Duodenal mucosa (tissue), 2 donors: ENCODE measurements at regions not wholly inside any gene's neighbourhood (a gene's known extent, or its start where the extent isn't known, plus 50 kb on each side); places are given as distances from the start of the nearest gene placed in this dataset.

ENCODE experiments used
- H3K27ac ChIP-seq: one replicate; pipeline ENCODE4 v1.7.0; 2013; ENCODE audit warnings: low read depth, low read length
- H3K27me3 ChIP-seq, 2 donors: one replicate each; pipeline ENCODE4 v1.7.0; 2013; ENCODE audit warnings: low read length in 2 of 2, control low read depth in 1 of 2; ENCODE audit not compliant: insufficient read depth in 2 of 2, control insufficient read depth in 1 of 2
- H3K36me3 ChIP-seq, 2 donors: one replicate each; pipeline ENCODE4 v1.7.0; 2013; ENCODE audit warnings: low read length in 2 of 2, control low read depth in 1 of 2; ENCODE audit not compliant: insufficient read depth in 2 of 2, control insufficient read depth in 1 of 2
- H3K4me1 ChIP-seq, 2 donors: one replicate each; pipeline ENCODE4 v1.7.0; 2013; ENCODE audit warnings: low read length in 2 of 2, control low read depth in 1 of 2; ENCODE audit not compliant: insufficient read depth in 2 of 2, control insufficient read depth in 1 of 2
- H3K4me3 ChIP-seq, 2 donors: one replicate each; pipeline ENCODE4 v1.7.0; 2013; ENCODE audit warnings: low read length in 2 of 2, low read depth in 1 of 2
- H3K9ac ChIP-seq, 2 donors: one replicate each; pipeline ENCODE4 v1.7.0; 2013; ENCODE audit warnings: low read length in 2 of 2, low read depth in 1 of 2
- H3K9me3 ChIP-seq, 2 donors: one replicate each; pipeline ENCODE4 v1.7.0; 2013; ENCODE audit warnings: low read length in 2 of 2, control low read depth in 1 of 2; ENCODE audit not compliant: control insufficient read depth in 1 of 2

DNA sequence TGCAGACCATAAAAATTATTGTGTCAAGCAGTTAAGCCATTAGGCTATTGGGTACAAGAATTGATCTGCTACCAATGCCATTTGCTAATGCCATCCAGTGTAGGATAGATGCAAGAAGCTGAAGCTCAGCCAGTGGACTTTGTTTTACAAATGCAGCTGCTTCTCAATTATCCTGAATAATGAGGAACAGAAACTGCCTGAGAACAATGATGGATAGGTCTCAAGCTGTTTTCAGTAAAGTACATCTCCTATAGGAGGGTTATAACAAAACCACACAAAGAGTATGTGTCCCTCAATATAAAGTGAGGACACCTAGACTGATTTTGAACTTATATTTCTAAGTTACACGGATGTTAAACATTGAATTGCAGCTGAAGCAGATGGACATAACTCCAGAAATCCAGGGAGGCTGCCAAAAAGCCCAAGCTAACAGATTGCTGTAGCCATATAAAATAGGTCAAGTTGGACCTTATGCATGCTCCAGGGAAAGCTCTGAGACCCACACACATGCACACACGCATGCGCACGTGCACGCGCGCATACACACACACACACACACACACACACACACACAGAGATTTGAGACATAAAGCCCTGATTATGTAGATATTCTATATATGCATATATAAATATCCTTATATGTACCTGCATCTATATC is 482.7 kb upstream of the CD180 start:
- H3K27me3 ChIP-seq, result no peaks in the 10 kb centered on the region
- no peaks in the 10 kb centered on the region for H3K36me3 ChIP-seq
- H3K27ac ChIP-seq, result no peak overlapping the region
- H3K4me1 ChIP-seq, result no peaks in the 10 kb centered on the region
- H3K4me3 ChIP-seq, result no peak overlapping the region
- H3K9me3 ChIP-seq, result no peaks in the 10 kb centered on the region
- H3K9ac ChIP-seq, result no peak overlapping the region

DNA sequence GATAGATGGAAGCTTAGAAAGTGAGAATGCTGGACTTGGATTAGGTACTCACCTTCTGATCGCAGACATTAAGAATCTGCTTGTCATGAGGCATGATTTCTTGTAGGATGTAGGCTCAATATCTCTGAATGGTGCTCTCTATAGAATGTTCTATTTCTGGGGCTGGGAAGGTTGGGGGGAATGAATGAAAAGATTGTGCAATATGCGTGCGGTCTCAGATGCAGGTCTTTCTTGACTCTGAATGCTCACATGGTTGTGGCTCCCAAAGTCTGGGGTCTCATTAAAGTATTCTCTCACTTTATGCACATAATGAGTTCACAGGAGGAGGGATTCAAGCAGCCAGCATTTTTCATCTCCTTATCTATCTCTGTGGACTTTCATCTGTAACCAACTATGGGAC is 482.0 kb upstream of the CD180 start:
- no peaks in the 10 kb centered on the region for H3K9me3 ChIP-seq
- H3K9ac ChIP-seq, result no peak overlapping the region
- no peak overlapping the region for H3K4me3 ChIP-seq
- H3K27ac ChIP-seq, result no peak overlapping the region
- no peaks in the 10 kb centered on the region for H3K36me3 ChIP-seq
- H3K4me1 ChIP-seq, result no peaks in the 10 kb centered on the region
- H3K27me3 ChIP-seq, result no peaks in the 10 kb centered on the region

DNA sequence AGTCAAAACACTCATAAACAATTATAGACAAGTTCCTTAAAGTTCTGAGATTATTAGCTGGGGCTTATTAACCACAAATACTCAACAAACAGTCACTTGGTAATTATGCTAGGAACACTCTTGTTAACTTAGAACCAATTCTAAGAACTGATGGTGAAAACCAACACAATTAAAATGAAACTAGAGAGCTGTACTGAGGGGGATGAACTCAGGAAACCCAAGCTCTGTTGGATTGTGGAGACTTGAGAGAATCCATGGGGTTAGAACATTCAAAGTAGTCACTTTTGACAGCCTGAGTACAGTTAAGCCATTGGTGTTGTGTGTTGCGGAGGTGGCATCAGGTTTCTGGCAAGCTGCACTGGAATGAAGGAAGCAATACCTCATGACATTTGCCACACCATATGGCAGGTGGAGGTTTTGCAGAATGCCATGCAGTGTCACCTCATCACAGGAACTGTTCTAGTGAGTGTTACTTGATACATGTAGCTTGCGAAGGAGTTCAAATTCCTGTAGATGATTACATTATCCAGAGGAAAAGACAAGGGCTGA is 480.9 kb upstream of the CD180 start:
- Histone ChIP-seq H3K36me3 (no peaks in the 10 kb centered on the region), H3K4me3 (no peak overlapping the region), H3K4me1 (no peaks in the 10 kb centered on the region), H3K9ac (no peak overlapping the region), H3K27me3 (no peaks in the 10 kb centered on the region), H3K27ac (no peak overlapping the region), H3K9me3 (no peaks in the 10 kb centered on the region)

DNA sequence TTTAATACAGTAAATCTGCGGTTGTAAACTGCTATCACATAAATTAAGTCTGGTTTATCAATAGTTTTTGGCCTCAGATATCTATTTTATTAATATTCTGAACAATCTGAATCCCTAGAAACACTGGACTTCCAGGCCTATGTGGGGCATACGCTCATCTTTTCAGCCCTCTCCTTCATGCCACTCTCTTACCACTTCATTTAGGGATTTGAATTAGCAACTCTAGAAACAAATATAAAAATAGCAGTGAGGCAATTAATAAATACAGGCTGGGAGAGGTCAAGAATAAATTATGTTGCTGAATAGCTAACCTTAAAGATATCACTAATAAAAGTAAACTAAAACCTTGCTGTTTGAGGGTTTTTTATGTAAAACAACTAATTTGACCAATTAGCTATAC is 480.3 kb upstream of the CD180 start:
- no peaks in the 10 kb centered on the region for H3K9me3 ChIP-seq
- H3K9ac ChIP-seq, result no peak overlapping the region
- H3K4me1 ChIP-seq, result no peaks in the 10 kb centered on the region
- no peak overlapping the region for H3K27ac ChIP-seq
- H3K27me3 ChIP-seq, result no peaks in the 10 kb centered on the region
- H3K4me3 ChIP-seq, result no peak overlapping the region
- no peaks in the 10 kb centered on the region for H3K36me3 ChIP-seq

DNA sequence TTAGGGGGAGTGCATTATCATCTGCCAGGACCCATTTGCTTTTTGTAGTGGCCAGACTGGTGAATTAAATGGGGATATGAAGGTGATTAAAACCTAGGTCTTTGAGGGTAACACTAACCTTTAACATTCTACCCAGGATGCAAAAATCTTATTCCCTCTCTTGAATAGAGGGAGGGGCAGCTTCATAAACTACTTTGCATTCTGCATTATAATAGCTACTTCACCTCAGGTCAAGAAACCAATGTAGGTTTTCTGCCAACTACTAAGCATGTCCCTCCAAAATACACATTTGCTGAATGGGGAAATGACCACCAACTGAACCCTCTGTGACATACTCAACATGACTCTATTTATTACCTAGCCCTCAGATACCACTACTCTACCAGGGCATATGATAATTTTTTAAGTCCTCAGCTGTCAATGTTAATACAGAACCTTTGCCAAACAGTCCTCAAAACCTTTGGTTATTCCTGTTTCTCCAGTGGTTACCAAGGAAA is 477.6 kb upstream of the CD180 start:
- Histone ChIP-seq H3K9me3 (no peaks in the 10 kb centered on the region), H3K4me1 (no peaks in the 10 kb centered on the region), H3K4me3 (no peak overlapping the region)

DNA sequence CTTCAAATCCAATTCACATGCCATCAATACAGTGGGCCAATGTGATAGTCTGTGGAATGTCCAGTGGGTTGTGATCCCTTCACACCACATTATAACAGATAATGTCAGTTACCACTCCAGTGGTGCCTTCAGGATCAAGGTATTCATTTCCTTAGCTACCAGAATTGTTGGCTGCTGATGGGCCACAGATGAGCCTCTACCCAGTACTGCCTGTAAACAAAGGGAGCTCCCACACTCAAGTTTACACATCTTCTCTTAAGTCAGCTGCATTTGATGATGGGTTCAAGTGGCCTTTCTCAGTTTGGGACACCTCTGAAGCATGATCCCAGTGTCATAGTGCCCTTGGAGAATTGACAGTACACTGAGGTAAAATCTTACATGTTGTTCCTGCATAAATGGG is 477.0 kb upstream of the CD180 start:
- no peak overlapping the region for H3K9ac ChIP-seq
- H3K4me3 ChIP-seq, result no peak overlapping the region
- no peaks in the 10 kb centered on the region for H3K27me3 ChIP-seq
- H3K9me3 ChIP-seq, result no peaks in the 10 kb centered on the region
- no peak overlapping the region for H3K27ac ChIP-seq
- H3K4me1 ChIP-seq, result no peaks in the 10 kb centered on the region
- no peaks in the 10 kb centered on the region for H3K36me3 ChIP-seq

More for the DNA sequence above, 477.6 kb upstream of the CD180 start:
- Histone ChIP-seq H3K9ac (no peak overlapping the region), H3K27me3 (no peaks in the 10 kb centered on the region), H3K27ac (no peak overlapping the region), H3K36me3 (no peaks in the 10 kb centered on the region)

DNA sequence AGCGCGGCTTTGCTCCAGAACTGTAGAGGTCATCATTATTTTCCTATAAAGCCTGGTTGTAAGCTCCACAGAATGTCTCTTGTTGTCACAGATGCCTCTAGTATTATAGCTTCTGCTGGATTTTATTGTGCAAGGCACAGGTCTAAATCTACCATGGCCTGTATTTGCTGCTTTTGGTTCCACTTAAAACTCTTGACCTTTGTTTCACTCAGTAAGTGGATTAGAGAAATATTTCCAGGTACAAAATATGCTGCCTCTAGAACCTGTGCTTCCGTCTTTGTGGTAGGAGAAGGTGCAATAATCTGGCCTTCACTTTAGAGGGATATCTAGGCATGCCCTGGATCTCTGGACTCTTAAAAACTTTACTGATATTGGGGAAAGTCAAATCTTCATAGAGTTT is 476.6 kb upstream of the CD180 start:
- Histone ChIP-seq H3K9ac (no peak overlapping the region), H3K9me3 (no peaks in the 10 kb centered on the region), H3K4me3 (no peak overlapping the region), H3K4me1 (no peaks in the 10 kb centered on the region), H3K27me3 (no peaks in the 10 kb centered on the region), H3K36me3 (no peaks in the 10 kb centered on the region), H3K27ac (no peak overlapping the region)

DNA sequence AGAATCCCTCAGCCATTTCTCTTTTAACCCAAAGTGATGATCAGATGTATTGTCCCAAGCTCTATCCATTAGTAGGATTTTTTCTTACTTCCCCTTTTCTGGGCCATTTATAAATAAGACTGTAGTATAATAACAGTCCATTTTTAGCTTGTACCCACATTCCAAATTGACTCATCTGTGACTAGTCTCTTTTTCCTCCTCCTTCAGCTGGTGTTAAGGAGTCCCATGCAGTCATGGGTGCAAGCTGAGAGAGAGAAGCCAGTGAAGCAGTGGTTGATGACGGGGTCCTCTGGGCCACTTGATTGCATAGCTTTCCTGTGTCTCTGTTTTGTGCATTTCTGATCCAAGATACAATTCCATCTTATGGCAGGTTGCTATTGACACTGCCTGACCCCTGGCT is 476.0 kb upstream of the CD180 start:
- Histone ChIP-seq H3K36me3 (no peaks in the 10 kb centered on the region), H3K4me3 (no peak overlapping the region), H3K27ac (no peak overlapping the region), H3K9me3 (no peaks in the 10 kb centered on the region), H3K27me3 (no peaks in the 10 kb centered on the region), H3K9ac (no peak overlapping the region), H3K4me1 (no peaks in the 10 kb centered on the region)

DNA sequence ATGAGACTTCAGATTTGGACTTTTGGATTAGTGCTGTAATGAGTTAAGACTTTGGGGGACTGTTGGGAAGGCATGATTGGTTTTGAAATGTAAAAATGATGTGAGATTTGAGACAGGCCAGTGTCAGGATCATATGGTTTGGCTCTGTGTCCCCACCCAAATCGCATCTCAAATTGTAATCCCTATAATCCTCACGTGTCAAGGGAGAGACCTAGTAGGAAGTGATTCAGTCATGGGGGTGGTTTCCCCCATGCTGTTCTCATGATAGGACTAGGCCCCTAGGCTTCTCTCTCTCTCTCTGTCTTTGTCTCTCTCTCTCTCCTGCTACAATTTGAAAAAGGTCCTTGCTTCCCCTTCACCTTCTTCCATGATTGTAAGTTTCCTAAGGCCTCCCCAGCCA is 473.3 kb upstream of the CD180 start:
- Histone ChIP-seq H3K9me3 (peaks cover 4 to 6% of the 10 kb centered on the region in 2 donors), H3K27ac (no peak overlapping the region), H3K4me1 (no peaks in the 10 kb centered on the region), H3K4me3 (no peak overlapping the region), H3K36me3 (no peaks in the 10 kb centered on the region), H3K27me3 (no peaks in the 10 kb centered on the region), H3K9ac (no peak overlapping the region)

DNA sequence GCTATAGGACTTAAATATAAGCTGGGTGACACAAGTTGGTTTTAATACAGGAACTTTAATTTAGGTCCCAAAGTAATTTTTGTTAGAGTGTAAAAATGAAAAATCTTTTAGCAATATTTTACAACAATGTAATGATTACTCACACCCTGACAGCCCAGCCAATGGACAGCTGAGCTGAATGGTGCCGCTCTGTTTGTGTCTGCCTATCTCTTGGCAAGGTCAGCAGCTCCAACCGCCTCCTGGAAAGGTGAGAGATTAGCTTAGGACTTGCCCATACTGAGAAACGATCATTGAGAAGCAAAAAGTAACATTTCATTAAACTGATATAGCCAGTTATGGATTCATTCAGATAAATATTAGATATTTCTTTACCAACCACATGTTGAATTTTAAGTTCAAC is 463.6 kb upstream of the CD180 start:
- Histone ChIP-seq H3K4me3 (no peak overlapping the region), H3K36me3 (no peaks in the 10 kb centered on the region), H3K27me3 (no peaks in the 10 kb centered on the region), H3K27ac (no peak overlapping the region), H3K9me3 (no peaks in the 10 kb centered on the region), H3K9ac (no peak overlapping the region), H3K4me1 (no peaks in the 10 kb centered on the region)
